ENCODE measurements at regions not wholly inside any gene's neighbourhood (a gene's known extent, or its start where the extent isn't known, plus 50 kb on each side); places are given as distances from the start of the nearest gene placed in this dataset.

DNA sequence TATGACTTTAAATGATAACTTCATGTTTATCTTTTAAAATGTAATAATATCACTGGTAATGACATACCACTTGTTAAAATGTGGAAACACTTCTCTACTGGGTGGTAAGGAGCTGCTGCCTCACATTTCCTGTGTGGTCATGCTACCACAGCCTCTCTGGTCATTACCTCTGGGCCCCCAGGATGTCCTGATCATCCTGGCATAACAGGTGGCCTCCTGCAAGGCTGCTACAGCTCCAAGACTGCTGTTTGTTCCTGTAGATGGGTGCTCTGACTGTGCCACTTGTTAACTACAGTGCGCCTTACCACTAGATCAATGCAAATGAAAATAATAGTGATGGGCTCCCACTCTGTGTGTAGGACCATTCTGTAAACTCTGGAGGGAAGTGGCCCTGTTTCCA, 500.2 kb upstream of the SPRED2 start:
- CTCF ChIA-PET: no interaction called here
- no peaks in the 10 kb centered on the region for H3K4me1 ChIP-seq (ENCODE audit: control insufficient read depth, insufficient read depth, low read length)
- no peak overlapping the region for H3K4me2 ChIP-seq (ENCODE audit: low read depth, low read length)
- no peak overlapping the region for H2BK15ac ChIP-seq (ENCODE audit: low read depth, low read length)
- no peak overlapping the region for H3K27ac ChIP-seq (ENCODE audit: insufficient read depth, low read length)
- no peak overlapping the region for H2AK5ac ChIP-seq (ENCODE audit: low read depth, low read length)
- no peak overlapping the region for H4K5ac ChIP-seq (ENCODE audit: low read depth, low read length)
- H2AFZ ChIP-seq (replicated peaks; ENCODE audit: low read length, poor library complexity): no peak overlapping the region
- no peaks in the 10 kb centered on the region for H3K9me3 ChIP-seq (ENCODE audit: control insufficient read depth, insufficient read depth, low read length)
- H3K79me1 ChIP-seq (ENCODE audit: low read depth in 1 of 2, low read length in 2 of 2): no peaks in the 10 kb centered on the region
- no peak for TF ChIP-seq SMC3 (IDR thresholded peaks at IDR 0.05; ENCODE audit: low read depth, low read length)
- TF ChIP-seq NFE2L2 (IDR thresholded peaks at IDR 0.05; ENCODE audit: low read depth, low read length): no peak
- TF ChIP-seq MAZ (IDR thresholded peaks at IDR 0.05; ENCODE audit: borderline replicate concordance, low read depth, low read length): no peak
- no peak for TF ChIP-seq MAFK (IDR thresholded peaks at IDR 0.05; ENCODE audit: low read depth, low read length)
- TF ChIP-seq CHD1 (IDR thresholded peaks at IDR 0.05; ENCODE audit: low read depth, low read length): no peak
- TF ChIP-seq RAD21 (IDR thresholded peaks at IDR 0.05; ENCODE audit: low read length): no peak
- no peak for TF ChIP-seq RFX5 (IDR thresholded peaks at IDR 0.05; ENCODE audit: low read depth, low read length)
- no peak for TF ChIP-seq FOS (IDR thresholded peaks at IDR 0.05; ENCODE audit: low read depth, low read length)
- no peak for TF ChIP-seq POLR2A (IDR thresholded peaks at IDR 0.05; ENCODE audit: low read depth, low read length)
- no peak for TF ChIP-seq CTCF (conservative IDR thresholded peaks at IDR 0.05; ENCODE audit: low read depth, low read length)
- TF ChIP-seq ELK1 (IDR thresholded peaks at IDR 0.05; ENCODE audit: borderline replicate concordance, low read depth, low read length): no peak
- no peak for TF ChIP-seq CEBPB (IDR thresholded peaks at IDR 0.05; ENCODE audit: low read depth, low read length)
- dilution Hi-C loops (cut with HindIII; ENCODE audit: low sequenced_read_pairs, unreplicated experiment): no loop called here
- in situ Hi-C loops (cut with MboI; ENCODE audit: low sequenced_read_pairs): no loop called here
- H3K9ac ChIP-seq (ENCODE audit: low read depth, low read length): no peak overlapping the region
- no peak overlapping the region for H3K4me3 ChIP-seq (ENCODE audit: insufficient read depth, low read depth, low read length)
- H3K27me3 ChIP-seq (ENCODE audit: control insufficient read depth, insufficient read depth, low read length): no peaks in the 10 kb centered on the region; the same call in 1 of the 2 replicates
- H2BK120ac ChIP-seq (ENCODE audit: low read depth, low read length): no peak overlapping the region
- H2AK9ac ChIP-seq (replicated peaks; ENCODE audit: low read depth, low read length, poor library complexity): no peak overlapping the region
- no peak overlapping the region for H3K14ac ChIP-seq (replicated peaks; ENCODE audit: low read depth, low read length)
- no peak for DNase-seq
- H2BK5ac ChIP-seq (ENCODE audit: low read depth, low read length, poor library complexity, severe bottlenecking): no peak overlapping the region
- no peak overlapping the region for H3K56ac ChIP-seq (ENCODE audit: extremely low read depth, insufficient read depth, low read length)
- H4K91ac ChIP-seq (ENCODE audit: insufficient read depth, low read depth, low read length): no peak overlapping the region
- no peaks in the 10 kb centered on the region for H4K20me1 ChIP-seq (ENCODE audit: insufficient read depth, low read length)
- POLR2A ChIA-PET (ENCODE audit: unreplicated experiment): no interaction called here
- H3K18ac ChIP-seq (ENCODE audit: low read depth, low read length): no peak overlapping the region
- no peak overlapping the region for H2BK20ac ChIP-seq (ENCODE audit: low read depth, low read length)
- intact Hi-C loops (cut with micrococcal nuclease): no loop called here
- no peak overlapping the region for H3K4ac ChIP-seq (ENCODE audit: low read depth, low read length)
- WGBS, 2 experiments (ENCODE audit: extremely low coverage in 2 of 2, insufficient read length in 1 of 2): no CpG with 5 or more reads among the region's 1 CpG
- H3K9me1 ChIP-seq (ENCODE audit: insufficient read depth, low read length): no peaks in the 10 kb centered on the region
- no peak overlapping the region for H4K8ac ChIP-seq (ENCODE audit: low read depth in 2 of 2, low read length in 2 of 2)
- no peaks in the 10 kb centered on the region for H3K36me3 ChIP-seq (ENCODE audit: control insufficient read depth, insufficient read depth, low read length)
- no TSS peak for BruUV-seq (replicated peaks)
- ATAC-seq (ENCODE audit: low read depth): no peak
- H3K23ac ChIP-seq (ENCODE audit: low read depth, low read length): no peak overlapping the region

Measured in IMR-90 (cell line).